HT1080 (cell line): ENCODE measurements at regions not wholly inside any gene's neighbourhood (a gene's known extent, or its start where the extent isn't known, plus 50 kb on each side); places are given as distances from the start of the nearest gene placed in this dataset.

Source experiments
- DNase-seq: peaks from one replicate; pipeline ENCODE4 v3.0.0-alpha.2; 2015; ENCODE audit warnings: low read depth

DNA sequence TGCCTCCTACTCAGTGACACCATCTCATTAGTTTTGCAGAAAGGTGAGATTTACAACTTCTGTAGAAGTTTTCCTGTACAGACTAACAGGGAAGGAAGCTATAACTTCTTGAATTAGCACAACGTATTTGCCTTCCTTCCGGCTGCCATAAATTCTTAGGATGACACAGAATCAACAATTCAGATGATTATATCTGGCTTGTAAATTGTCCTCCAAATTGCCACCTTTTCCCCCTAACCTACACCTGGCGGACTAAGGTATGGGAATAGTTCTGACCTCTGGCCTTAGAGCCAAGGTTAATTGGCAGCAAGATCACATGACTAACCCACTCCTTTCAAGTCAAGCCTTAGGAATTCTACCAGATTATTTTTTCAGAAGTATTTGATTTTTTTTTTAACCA, 284.3 kb downstream of the LMO4 start:
- DNase-seq: no peak

DNA sequence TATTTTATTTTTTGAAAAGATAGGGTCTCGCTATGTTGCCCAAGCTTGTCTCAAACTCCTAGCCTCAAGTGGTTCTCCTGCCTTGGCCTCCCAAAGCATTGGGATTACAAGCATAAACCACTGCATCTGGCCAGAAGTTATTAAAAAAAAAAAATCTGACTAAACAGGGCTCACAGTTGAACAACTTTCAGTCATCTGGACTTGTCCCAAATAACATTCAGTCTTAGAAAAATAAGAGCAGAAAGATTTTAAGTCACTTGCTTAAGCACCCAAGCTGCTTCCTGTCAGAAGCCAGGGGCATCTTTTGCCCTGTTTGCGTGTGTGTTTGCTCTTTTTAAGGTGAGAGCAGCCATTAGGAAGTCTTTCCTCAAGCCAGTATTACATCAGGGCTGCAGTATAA, 286.8 kb downstream of the LMO4 start:
- no peak for DNase-seq

DNA sequence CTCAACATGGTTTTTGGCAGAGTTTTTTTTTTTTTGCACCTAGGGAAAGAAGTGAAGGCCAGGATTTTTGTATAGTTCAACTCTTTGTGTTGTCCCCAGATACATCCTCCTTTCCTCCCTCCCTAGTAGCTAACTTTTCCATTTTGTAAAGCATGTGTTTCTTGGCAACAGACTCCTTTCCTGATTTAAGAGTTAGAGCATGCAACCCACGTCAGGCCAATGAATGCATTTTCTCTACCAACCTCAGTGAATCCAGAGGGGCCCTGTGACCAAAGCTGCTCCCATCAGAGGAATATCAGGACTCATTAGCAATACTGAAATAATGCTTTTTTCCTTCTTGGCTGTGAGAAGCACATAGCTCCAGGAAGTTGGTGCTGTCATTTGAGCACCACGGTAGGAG, 287.2 kb downstream of the LMO4 start:
- no peak for DNase-seq

DNA sequence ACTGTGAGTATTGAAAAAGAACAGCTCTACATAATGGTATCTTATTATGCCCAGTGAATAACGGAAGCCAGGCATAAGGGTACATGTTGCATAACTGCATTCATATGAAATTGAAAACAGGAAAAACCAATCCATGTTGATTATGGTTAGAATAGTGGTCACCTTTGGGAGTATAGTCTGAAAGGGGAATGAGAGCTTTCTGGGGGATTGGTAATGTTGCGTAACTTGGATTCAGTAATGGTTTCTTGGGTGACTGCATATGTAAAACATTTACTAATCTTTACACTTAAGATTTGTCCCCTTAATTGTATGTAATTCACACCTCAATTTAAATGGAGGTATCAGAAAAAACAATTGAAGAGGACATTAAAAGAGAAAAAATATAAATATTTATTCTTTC, 292.1 kb downstream of the LMO4 start:
- DNase-seq: no peak

DNA sequence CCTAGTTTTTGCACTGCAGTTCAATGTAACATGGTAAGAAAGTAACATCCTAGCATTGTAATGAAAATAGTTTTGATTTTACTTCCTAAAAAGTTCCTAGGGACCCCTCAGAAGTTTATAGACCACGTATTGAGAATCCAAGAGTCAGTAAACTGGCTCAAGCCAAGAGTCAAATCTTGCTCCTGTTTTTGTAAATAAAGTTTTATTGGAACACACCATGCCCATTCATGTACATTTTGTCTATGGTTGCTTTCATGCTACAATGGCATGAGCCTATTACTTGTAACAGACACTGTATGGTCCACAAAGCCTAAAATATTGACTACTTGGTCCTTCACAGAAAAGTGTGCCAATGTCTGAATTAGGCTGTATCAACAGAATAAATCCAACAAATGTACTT, 301.0 kb downstream of the LMO4 start:
- no peak for DNase-seq

DNA sequence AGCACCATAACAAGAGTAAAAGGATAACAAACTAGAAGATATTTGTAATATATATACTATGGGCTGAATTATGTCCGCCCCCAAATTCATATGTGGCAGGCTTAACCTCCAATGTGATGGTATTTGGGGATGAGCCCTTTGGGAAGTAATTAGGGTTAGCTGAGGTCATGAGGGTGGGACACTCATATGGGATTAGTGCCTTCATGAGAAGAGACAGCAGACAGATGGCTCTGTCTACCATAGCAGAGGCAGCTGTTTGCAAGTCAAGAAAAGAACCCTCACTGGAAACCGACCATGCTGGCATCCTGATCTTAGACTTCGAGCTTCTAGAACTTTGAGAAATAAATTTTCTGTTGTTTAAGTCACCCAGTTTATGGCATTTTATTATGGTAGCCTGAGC, 303.6 kb downstream of the LMO4 start:
- no peak for DNase-seq

DNA sequence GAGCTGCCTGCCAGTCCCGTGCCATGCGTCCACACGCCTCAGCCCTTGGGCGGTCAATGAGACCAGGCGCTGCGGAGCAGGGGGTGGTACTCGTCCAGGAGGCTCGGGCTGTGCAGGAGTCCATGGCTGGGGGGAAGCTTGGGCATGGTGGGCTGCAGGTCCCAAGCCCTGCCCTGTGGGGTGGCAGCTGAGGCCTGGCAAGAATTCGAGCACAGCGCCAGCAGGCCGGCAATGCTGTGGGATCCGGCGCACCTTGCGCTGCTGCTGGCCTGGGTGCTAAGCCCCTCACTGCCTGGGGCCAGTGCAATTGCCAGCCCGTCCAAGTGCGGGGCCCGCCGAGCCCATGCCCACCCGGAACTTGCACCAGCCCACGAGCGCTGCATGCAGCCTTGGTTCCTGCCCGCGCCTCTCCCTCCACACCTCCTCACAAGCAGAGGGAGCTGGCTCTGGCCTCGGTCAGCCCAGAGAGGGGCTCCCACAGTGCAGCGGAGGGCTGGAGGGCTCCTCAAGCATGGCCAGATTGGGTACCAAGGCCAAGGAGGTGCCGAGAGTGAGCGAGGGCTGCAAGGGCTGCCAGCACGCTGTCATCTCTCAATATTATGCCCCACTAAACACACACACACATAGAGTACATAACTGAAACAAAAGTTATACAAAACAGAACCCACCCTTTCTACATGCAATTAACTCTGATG, 307.7 kb downstream of the LMO4 start:
- no peak for DNase-seq

DNA sequence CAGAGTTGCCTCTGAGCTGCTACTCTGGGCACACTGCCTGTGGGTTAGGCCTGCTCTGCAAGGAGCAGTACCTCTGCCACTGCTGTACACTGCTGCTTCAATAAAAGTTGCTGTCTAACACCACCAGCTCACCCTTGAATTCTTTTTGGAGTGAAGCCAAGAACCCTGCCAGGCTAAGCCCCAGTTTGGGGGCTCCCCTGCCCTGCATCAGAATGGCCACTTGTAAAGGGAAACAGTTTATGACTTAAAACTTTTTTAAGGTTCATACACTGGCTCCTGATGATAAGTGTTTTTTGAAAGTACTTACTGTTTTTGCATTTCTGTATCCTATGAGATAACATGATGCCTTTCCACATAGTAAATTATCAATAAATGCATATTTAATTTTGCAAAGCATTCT, 310.0 kb downstream of the LMO4 start:
- DNase-seq: no peak

DNA sequence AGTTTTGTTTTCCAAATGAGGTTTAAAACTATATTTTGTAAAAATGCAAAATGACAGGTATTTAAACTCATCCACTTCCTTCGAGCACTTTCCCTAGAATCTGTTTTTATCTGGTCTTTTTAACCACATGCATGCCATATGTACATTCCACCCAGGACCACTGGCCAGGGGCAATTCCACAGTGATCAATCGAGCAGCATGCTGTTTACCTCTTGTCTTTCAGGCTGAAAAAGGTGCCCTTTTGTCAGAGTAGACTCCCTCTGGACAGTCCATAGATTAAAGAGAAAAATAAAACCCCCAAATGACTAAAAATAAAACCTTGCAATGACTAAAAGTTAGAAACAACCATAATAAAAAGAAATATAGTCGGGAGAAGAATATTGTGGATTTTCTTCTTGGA, 313.3 kb downstream of the LMO4 start:
- DNase-seq: no peak

DNA sequence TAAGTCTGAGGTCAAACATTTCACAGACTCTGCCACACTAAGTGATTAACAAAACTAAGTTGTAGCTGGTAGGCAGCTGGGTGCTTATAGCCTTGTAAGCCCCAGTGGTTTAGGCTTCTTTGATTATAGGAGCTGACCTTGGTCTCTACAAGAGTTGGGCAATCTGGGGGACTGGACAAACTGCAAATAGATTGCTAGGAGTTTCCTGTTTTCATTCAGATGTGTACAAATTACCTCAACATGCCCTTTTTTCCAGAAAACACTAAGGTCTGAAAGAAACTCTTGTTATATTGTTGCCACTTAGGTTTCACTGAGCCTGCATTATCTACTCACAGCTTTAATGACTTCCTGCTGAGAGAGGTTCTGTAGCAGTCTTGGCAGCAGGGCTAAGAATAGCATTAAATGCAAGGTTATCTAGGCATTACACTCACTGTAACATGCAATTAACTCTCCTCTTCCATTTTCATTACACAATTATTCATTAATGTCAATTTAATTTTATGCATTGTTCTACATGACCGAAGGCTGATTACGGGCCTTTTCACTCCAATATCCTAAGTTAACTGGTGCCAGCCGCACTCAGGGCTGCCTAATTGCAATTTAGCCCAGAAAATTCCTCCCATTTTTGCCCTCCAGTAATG, 314.0 kb downstream of the LMO4 start:
- peak; percentile 9 for DNase-seq

DNA sequence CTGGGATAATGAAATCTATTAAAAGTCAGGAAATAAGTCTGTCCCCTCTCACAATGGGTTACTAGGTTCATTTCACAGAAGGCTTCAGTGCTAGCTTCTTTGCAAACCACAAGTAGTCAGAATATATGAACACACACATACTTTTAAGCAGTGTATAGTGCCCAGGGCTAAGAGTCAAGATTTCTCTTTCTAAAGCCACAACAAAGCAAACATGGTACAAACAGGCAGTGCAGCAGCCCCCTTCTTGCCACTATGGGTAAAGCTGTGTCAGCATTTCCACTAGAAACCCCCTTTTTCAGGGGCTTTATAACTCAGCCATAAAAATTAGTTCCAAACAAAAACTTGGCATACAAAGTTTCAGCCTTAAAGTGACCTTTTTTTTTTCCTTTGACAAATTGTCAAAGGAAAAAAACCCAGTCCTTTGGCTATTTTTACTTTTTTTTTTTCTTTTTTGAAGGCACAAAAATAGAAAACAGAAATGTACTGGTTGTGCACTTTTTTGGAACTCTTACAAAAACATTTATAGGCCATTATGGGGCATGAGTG, 315.4 kb downstream of the LMO4 start:
- DNase-seq: no peak

DNA sequence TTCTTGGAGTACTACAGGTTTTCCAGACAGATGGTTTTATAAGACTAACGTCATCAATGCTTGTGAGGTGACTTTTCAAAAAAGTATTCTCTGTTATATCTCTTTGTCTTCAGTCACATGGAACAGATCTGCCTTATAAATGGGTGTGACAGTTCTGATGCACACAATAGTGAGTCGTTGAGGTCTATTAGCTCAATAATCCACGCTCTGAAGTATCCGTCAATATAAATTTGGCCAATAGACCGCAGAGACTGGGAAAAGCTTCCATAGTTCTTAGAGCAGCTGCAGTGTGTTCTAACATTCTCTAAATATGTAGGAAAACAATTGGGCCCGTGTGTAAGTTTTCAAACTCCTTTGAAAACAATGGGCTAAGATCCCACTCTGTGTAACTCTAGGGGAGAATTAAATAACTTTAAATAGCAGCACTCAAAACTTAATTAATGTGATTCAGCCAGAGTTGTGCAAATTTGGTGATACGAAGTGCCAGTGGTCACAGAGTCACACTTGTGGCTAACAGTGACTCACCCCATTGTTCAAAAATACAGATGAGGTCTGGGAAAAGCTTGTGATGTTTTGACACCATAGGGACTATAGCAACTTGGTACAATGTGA, 316.0 kb downstream of the LMO4 start:
- DNase-seq: peak; percentile 60

DNA sequence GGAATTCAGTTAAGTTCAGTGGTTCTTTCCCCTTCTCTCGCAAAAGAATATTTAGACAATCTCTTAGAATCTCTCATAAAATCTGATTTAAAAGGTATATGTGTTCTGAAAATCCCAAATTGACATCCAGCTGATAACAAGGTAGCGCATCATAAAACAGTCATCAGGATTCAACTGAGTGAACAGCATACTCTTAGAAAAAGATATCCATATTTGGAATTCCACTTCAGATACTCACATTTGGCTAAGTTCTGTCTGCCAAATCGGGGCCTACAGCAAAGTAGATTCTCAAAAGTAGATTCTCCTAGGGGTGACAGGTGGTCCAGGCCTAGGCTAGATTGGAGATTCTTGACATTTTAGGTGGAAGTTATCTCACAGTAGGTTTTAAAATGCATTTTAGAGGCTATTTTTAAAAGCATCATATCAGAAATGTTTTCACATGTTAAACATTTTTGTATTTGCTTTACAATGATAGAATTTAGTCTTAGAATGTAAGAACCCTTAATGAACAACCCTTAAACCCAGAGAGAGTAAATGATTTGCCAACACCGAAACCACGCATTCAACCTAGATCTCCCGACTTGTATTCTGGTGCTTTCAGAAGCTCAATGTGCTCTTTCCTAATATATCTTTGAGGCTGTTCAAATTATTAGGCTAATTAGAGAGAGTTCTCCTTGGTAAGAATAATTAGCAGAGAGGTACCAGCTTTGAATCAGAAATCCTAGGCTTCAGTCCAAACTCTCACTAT, 318.9 kb downstream of the LMO4 start:
- DNase-seq: no peak

DNA sequence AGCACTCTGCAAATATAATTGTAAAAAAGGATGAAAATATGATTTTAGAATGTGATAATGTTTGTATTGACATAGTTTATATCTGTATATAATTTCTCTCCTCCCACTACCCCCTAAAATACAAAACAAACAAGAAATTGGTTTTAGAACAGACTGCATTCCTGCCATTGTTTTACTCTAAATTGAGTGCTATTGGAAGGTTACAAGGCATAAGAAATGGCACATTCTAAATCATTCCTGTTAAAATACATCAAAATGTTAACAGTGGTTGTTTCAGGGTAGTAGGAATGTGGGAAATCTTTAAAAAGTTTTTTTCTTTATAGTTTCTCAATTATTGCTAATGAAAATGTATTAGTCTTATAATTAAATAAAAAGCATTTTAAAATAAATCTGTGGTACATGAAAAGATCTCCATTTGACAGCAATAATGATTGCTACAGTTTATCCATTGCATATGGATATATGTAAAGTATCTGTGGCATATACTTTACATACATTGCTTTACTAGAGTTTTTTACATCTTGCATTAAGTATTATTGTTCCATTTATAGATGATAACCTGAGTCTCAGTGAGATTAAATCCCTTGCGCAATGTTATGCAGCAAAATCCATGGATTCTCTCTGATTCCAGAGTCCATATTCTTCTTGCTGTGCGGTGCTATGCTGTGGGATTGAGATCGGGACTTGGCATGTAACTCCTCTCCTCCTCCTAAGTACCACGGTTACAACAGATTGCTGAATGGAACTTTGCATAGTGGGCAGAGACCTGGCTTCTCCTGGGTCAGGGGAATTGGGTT, 319.8 kb downstream of the LMO4 start:
- no peak for DNase-seq

DNA sequence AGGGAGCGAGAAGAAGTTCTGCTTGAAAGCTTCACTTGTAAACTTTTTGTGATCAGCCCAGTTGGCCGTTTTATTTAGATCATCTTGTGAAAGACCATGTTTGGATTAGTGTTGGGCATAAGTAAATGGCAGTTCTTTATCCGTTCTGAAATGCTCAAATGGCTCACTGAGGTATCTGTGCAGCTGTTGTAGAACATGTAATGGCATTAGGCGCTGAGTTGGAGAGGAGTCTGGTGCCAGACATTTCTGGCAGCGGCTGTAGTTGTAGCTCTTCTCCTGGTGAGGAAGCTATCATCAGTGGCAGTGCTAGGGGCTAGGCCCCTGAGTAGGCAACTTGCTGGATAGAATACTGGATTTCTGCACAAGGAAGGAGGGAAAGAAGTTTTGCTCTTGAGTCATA, 321.6 kb downstream of the LMO4 start:
- no peak for DNase-seq

DNA sequence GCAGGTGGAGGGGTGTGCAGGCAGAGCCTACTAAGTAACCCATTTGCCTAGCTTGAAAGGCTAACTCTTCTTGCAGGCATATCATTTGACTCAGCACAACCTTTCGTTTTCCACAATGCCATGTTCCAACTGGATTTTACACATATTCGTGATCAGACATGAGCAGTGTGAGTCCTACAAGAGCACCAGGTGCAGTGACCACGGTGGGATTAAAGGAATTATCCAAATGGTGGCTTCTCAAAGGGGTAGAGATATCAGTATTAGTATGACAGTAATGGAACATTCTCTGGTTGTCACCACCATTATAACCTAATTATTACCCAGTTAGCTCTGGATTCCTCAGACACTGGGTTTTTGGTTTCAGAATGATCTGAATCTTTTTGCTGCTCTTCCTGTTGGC, 323.5 kb downstream of the LMO4 start:
- no peak for DNase-seq

DNA sequence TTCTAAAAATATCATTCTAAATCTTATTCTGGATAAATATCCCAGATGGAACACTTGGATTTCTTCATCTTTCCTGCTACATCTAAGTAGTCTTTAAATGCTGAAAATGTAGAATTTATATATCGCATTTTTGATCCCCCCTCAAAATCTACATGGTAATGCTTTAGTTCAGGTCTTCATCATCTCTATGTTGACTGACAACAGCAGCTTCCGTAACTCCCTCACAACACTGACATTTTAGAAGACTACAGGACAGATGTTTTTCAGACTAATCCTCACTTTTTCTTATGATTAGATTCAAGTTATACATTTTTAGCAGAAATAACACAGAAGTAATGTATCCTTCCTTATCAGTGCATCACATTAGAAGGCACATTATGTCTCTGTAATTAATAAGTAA, 336.5 kb downstream of the LMO4 start:
- no peak for DNase-seq

DNA sequence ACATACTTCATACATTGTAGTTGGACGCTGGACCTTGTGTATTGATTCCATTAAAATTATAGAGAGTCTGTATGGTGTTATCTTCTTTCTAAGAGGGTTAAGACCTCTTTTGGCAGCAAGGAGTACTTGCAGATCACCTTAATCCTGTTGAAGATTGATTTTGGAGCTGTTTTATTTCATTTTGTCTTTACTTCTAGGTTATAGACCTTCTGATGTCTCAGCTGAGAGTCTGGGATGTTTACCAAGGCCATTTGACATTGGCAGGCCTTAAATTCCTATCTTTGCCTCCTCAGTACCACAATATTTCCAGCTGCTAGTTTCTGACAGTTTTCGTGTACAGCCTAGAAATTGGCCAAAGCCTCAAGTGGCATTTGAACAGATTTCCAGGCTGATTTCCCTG, 338.0 kb downstream of the LMO4 start:
- DNase-seq: no peak

DNA sequence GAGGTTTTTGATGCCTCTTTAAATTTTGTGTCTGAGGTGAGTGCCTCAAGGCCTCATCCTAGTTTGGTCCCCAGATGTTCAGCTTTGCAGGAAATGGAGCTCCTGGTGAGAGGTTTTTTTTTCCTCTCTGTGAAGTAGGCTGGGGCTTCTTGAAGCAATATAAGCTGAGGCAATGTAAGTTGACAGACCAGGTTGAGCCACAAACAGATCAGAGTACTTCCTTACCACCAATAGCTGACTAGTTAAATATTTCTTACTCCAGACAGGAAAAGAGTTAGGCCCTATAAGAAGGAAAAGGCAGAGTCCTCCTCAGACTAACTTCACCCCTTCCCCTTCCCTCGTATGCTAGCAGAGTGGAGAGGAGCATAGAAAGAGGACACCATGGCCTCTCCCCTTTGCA, 341.0 kb downstream of the LMO4 start:
- DNase-seq: no peak

DNA sequence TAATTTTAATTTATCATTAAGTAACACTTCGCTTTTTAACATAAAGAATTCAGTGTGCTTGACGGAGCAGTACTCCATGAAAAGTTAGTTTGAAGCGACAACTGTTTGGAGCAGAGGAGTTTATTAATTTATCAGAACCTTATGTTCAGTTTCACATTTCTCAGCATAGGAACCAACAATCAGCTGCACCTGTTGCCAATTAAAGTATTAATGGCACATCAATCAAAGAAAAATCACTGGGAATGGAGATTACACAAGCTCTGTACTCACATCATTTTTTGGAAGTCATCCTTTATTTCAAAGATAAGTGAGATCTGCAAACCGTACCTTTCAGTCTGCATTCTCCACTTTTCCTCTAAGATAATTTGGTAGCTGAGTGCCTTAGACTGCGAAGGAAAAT, 344.6 kb downstream of the LMO4 start:
- no peak for DNase-seq

DNA sequence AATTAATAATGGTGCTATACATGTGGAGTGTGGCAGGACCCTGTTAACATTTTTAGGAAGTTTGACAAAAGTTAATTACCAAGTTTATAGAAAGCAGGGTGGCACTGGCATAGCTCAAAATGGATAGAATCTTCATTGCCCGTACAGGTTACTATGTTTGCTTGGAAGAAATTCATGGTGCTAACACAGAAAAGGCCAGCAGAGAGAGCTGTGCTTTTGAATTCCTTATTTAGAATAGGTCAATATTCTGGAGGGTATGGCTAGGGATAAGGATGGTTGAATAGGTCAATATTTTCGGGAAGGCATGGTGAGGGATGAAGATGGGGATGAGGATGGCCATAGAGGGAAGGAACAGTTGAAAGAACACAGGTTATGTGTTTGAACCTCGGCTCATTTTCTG, 345.1 kb downstream of the LMO4 start:
- DNase-seq: no peak
